H9 (cell line): ENCODE measurements at regions not wholly inside any gene's neighbourhood (a gene's known extent, or its start where the extent isn't known, plus 50 kb on each side); places are given as distances from the start of the nearest gene placed in this dataset.

Experiments used
- DNase-seq: peaks from one replicate; pipeline ENCODE4 v3.0.0-alpha.2; 2017
- H2AFZ ChIP-seq: one replicate; pipeline ENCODE4 v1.6.1; 2013; ENCODE audit warnings: mild to moderate bottlenecking, low read length, control low read depth, moderate library complexity
- H2AK5ac ChIP-seq: 2 replicates; pipeline ENCODE4 v1.6.1; 2013; ENCODE audit warnings: low read length, control low read depth, mixed read lengths; ENCODE audit not compliant: insufficient read length
- H2BK120ac ChIP-seq: one replicate; pipeline ENCODE4 v1.6.1; 2013; ENCODE audit warnings: low read depth, mild to moderate bottlenecking, low read length, control low read depth, inconsistent platforms; ENCODE audit not compliant: poor library complexity, severe bottlenecking
- H2BK12ac ChIP-seq: 2 replicates; pipeline ENCODE4 v1.6.1; 2013; ENCODE audit warnings: low read length, control low read depth, mixed read lengths, low read depth; ENCODE audit not compliant: insufficient read length
- H2BK15ac ChIP-seq: 2 replicates; pipeline ENCODE4 v1.6.1; 2013; ENCODE audit warnings: low read depth, low read length, control low read depth
- H2BK20ac ChIP-seq: one replicate; pipeline ENCODE4 v1.6.1; 2013; ENCODE audit warnings: low read depth, mild to moderate bottlenecking, low read length, control low read depth, inconsistent platforms; ENCODE audit not compliant: poor library complexity, severe bottlenecking
- H2BK5ac ChIP-seq: 2 replicates; pipeline ENCODE4 v1.6.1; 2013; ENCODE audit warnings: low read length, control low read depth, mixed read lengths; ENCODE audit not compliant: insufficient read length
- H3K14ac ChIP-seq: 2 replicates; pipeline ENCODE4 v1.6.1; 2013; ENCODE audit warnings: low read length, control low read depth; ENCODE audit not compliant: insufficient read depth
- H3K18ac ChIP-seq: 2 replicates; pipeline ENCODE4 v1.6.1; 2013; ENCODE audit warnings: low read depth, mild to moderate bottlenecking, mixed read lengths, low read length, control low read depth; ENCODE audit not compliant: insufficient read length
- H3K23ac ChIP-seq: 2 replicates; pipeline ENCODE4 v1.6.1; 2013; ENCODE audit warnings: low read length, control low read depth, mixed read lengths, low read depth; ENCODE audit not compliant: insufficient read length
- H3K23me2 ChIP-seq: 2 replicates; pipeline ENCODE4 v1.6.1; 2013; ENCODE audit warnings: low read depth, mild to moderate bottlenecking, mixed read lengths, low read length, control low read depth; ENCODE audit not compliant: insufficient read length, poor library complexity, severe bottlenecking
- H3K27ac ChIP-seq: 2 replicates; pipeline ENCODE4 v1.5.1; 2013; ENCODE audit warnings: low read length, control low read depth, mixed read lengths, low read depth; ENCODE audit not compliant: insufficient read length
- H3K27me3 ChIP-seq: 2 replicates; pipeline ENCODE4 v1.6.1; 2013; ENCODE audit warnings: low read length, control low read depth, inconsistent platforms; ENCODE audit not compliant: insufficient read depth
- H3K4ac ChIP-seq: 2 replicates; pipeline ENCODE4 v1.6.1; 2013; ENCODE audit warnings: low read depth, mild to moderate bottlenecking, control low read depth, inconsistent platforms, low read length, moderate library complexity
- H3K4me1 ChIP-seq: 2 replicates; pipeline ENCODE4 v1.6.1; 2013; ENCODE audit warnings: low read length, control low read depth, inconsistent platforms; ENCODE audit not compliant: insufficient read depth
- H3K4me2 ChIP-seq: 2 replicates; pipeline ENCODE4 v1.6.1; 2013; ENCODE audit warnings: low read length, control low read depth, mixed read lengths; ENCODE audit not compliant: insufficient read length, insufficient read depth
- H3K56ac ChIP-seq: 2 replicates; pipeline ENCODE4 v1.6.1; 2013; ENCODE audit warnings: low read depth, mild to moderate bottlenecking, mixed read lengths, low read length, control low read depth; ENCODE audit not compliant: insufficient read length
- H3K79me1 ChIP-seq: 2 replicates; pipeline ENCODE4 v1.6.1; 2013; ENCODE audit warnings: low read depth, mild to moderate bottlenecking, moderate library complexity, low read length, control low read depth, inconsistent platforms; ENCODE audit not compliant: insufficient read depth, poor library complexity, severe bottlenecking
- H3K79me2 ChIP-seq: 2 replicates; pipeline ENCODE4 v1.6.1; 2013; ENCODE audit warnings: low read length, control low read depth, inconsistent platforms; ENCODE audit not compliant: insufficient read depth
- H3K9ac ChIP-seq: 2 replicates; pipeline ENCODE4 v1.6.1; 2013; ENCODE audit warnings: low read length, control low read depth, mixed read lengths; ENCODE audit not compliant: insufficient read length; ENCODE audit errors: extremely low read depth
- H3K9me3 ChIP-seq: one replicate; pipeline ENCODE4 v1.6.1; 2013; ENCODE audit warnings: low read depth, low read length, inconsistent platforms; ENCODE audit not compliant: control insufficient read depth
- H3T11ph ChIP-seq: one replicate; pipeline ENCODE4 v1.6.1; 2013; ENCODE audit warnings: mild to moderate bottlenecking, low read length, control low read depth, inconsistent platforms
- H4K20me1 ChIP-seq: one replicate; pipeline ENCODE4 v1.6.1; 2013; ENCODE audit not compliant: control insufficient read depth, insufficient read length, insufficient read depth
- H4K5ac ChIP-seq: 2 replicates; pipeline ENCODE4 v1.6.1; 2013; ENCODE audit warnings: low read depth, mild to moderate bottlenecking, mixed read lengths, low read length, control low read depth; ENCODE audit not compliant: insufficient read length
- H4K8ac ChIP-seq: replicated peaks from 2 replicates; pipeline ENCODE4 v1.6.1; 2013; ENCODE audit warnings: low read length, control low read depth, mixed read lengths, low read depth; ENCODE audit not compliant: insufficient read length
- H4K91ac ChIP-seq: 2 replicates; pipeline ENCODE4 v1.6.1; 2013; ENCODE audit warnings: low read depth, mild to moderate bottlenecking, moderate library complexity, mixed read lengths, low read length, control low read depth; ENCODE audit not compliant: insufficient read length
- H3K27ac Mint-ChIP-seq, 3 experiments: 2 replicates in 2 of 3; 3 replicates in 1 of 3; pipeline ENCODE4 v1.8.0; 2020 to 2021; ENCODE audit warnings: mixed read lengths in 3 of 3, mild to moderate bottlenecking in 1 of 3, moderate library complexity in 1 of 3
- H3K27me3 Mint-ChIP-seq: 2 replicates; pipeline ENCODE4 v1.8.0; 2021; ENCODE audit warnings: low read depth, mild to moderate bottlenecking, moderate library complexity, mixed read lengths
- H3K36me3 Mint-ChIP-seq, 3 experiments: 2 replicates in 2 of 3; 3 replicates in 1 of 3; pipeline ENCODE4 v1.8.0; 2020 to 2021; ENCODE audit warnings: low read depth in 3 of 3, mixed read lengths in 3 of 3; ENCODE audit not compliant: insufficient read depth in 1 of 3
- H3K4me1 Mint-ChIP-seq, 2 experiments: 2 replicates each; pipeline ENCODE4 v1.8.0; 2020; ENCODE audit warnings: mixed read lengths in 2 of 2
- H3K4me3 Mint-ChIP-seq, 2 experiments: 2 replicates in 1 of 2; 3 replicates in 1 of 2; pipeline ENCODE4 v1.8.0; 2020 to 2021; ENCODE audit warnings: mild to moderate bottlenecking in 2 of 2, mixed read lengths in 2 of 2, moderate library complexity in 1 of 2
- H3K9me3 Mint-ChIP-seq, 2 experiments: 2 replicates in 1 of 2; 3 replicates in 1 of 2; pipeline ENCODE4 v1.8.0; 2020; ENCODE audit warnings: mild to moderate bottlenecking in 2 of 2, mixed read lengths in 2 of 2, moderate library complexity in 1 of 2
- TF ChIP-seq, protein P1 (sequence below): fragments of 200-600 bp; sonication (generic); conservative IDR thresholded peaks from 3 replicates; pipeline ENCODE4 v1.8.0; 2021; ENCODE audit warnings: antibody characterized with exemption, mild to moderate bottlenecking

DNA sequence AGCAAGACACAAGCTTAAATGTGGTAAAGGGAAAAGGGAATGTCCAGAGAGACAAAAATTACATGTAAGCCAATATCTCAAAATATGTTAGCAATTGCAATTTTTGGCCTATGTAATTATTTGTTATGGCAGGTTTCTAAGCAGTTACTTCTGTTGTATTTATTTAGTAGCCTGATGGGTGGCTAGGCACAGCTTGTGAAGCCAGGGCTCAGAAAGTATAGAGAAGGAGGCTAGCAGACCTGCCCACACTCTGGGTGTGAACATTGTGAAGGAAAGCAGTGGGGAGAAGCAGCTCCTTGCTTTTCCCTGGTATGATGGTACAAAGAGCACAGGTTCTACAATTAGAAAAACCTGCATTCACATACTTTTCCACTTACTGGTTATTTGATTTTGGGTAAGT is 196.5 kb upstream of the PGR start:
- no peaks in the 10 kb centered on the region for H3K27me3 ChIP-seq
- H4K8ac ChIP-seq, result no peak overlapping the region
- H3K79me2 ChIP-seq, result no peaks in the 10 kb centered on the region
- H3K14ac ChIP-seq, result no peak overlapping the region
- Mint-ChIP-seq H3K4me3 (no peak overlapping the region), H3K27ac (no peak overlapping the region), H3K27me3 (no peaks in the 10 kb centered on the region; the same call in 1 of the 2 replicates), H3K4me1 (no peaks in the 10 kb centered on the region), H3K9me3 (no peaks in the 10 kb centered on the region), H3K36me3 (no peaks in the 10 kb centered on the region)
- no peak overlapping the region for H2BK5ac ChIP-seq
- H3K9me3 ChIP-seq, result no peaks in the 10 kb centered on the region
- H3K4me2 ChIP-seq, result no peak overlapping the region
- no peak overlapping the region for H2BK20ac ChIP-seq
- no peaks in the 10 kb centered on the region for H3K4me1 ChIP-seq
- no peak overlapping the region for H3K56ac ChIP-seq
- no peak overlapping the region for H4K5ac ChIP-seq
- H4K91ac ChIP-seq, result no peak overlapping the region
- no peaks in the 10 kb centered on the region for H3K79me1 ChIP-seq
- H3K23ac ChIP-seq, result no peak overlapping the region
- H2AK5ac ChIP-seq, result no peak overlapping the region
- H3T11ph ChIP-seq, result no peak overlapping the region
- no peak overlapping the region for H3K4ac ChIP-seq
- H3K18ac ChIP-seq, result no peak overlapping the region
- no peak overlapping the region for H2BK120ac ChIP-seq
- no peak overlapping the region for H3K27ac ChIP-seq
- TF ChIP-seq, protein P1, sequence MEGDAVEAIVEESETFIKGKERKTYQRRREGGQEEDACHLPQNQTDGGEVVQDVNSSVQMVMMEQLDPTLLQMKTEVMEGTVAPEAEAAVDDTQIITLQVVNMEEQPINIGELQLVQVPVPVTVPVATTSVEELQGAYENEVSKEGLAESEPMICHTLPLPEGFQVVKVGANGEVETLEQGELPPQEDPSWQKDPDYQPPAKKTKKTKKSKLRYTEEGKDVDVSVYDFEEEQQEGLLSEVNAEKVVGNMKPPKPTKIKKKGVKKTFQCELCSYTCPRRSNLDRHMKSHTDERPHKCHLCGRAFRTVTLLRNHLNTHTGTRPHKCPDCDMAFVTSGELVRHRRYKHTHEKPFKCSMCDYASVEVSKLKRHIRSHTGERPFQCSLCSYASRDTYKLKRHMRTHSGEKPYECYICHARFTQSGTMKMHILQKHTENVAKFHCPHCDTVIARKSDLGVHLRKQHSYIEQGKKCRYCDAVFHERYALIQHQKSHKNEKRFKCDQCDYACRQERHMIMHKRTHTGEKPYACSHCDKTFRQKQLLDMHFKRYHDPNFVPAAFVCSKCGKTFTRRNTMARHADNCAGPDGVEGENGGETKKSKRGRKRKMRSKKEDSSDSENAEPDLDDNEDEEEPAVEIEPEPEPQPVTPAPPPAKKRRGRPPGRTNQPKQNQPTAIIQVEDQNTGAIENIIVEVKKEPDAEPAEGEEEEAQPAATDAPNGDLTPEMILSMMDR, result no peak
- H4K20me1 ChIP-seq, result no peaks in the 10 kb centered on the region
- no peak for DNase-seq
- no peak overlapping the region for H2AFZ ChIP-seq
- no peaks in the 10 kb centered on the region for H3K23me2 ChIP-seq
- no peak overlapping the region for H2BK15ac ChIP-seq
- H3K9ac ChIP-seq, result no peak overlapping the region
- H2BK12ac ChIP-seq, result no peak overlapping the region
